ENCODE measurements at regions not wholly inside any gene's neighbourhood (a gene's known extent, or its start where the extent isn't known, plus 50 kb on each side); places are given as distances from the start of the nearest gene placed in this dataset.

DNA sequence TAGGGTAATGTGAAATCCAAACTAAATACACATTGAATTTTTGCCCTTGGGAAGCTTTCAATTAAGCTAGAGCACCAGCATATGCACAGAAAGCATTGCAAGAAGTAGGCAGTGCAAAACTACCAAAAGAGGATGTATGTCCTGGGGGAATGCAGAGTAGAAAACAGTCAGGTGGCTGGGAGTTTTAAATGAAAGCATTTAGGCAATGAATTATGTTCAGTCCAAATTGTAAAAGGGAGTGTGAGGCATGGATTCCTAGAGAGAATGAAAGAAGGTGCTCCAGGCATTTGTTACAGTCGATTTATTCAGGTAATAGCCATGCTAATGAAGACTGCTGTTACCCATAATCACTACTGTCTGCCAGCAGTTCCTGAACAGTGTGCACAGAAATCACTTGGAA lies 604.1 kb upstream of the POU3F2 start:
- TF ChIP-seq, protein P1, sequence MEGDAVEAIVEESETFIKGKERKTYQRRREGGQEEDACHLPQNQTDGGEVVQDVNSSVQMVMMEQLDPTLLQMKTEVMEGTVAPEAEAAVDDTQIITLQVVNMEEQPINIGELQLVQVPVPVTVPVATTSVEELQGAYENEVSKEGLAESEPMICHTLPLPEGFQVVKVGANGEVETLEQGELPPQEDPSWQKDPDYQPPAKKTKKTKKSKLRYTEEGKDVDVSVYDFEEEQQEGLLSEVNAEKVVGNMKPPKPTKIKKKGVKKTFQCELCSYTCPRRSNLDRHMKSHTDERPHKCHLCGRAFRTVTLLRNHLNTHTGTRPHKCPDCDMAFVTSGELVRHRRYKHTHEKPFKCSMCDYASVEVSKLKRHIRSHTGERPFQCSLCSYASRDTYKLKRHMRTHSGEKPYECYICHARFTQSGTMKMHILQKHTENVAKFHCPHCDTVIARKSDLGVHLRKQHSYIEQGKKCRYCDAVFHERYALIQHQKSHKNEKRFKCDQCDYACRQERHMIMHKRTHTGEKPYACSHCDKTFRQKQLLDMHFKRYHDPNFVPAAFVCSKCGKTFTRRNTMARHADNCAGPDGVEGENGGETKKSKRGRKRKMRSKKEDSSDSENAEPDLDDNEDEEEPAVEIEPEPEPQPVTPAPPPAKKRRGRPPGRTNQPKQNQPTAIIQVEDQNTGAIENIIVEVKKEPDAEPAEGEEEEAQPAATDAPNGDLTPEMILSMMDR (IDR thresholded peaks at IDR 0.05; ENCODE audit: low read depth, low read length): no peak
- H3K4me3 ChIP-seq (replicated peaks in 1 of 2; ENCODE audit: low read depth in 2 of 2, low read length in 2 of 2): no peak overlapping the region
- no peak for DNase-seq (ENCODE audit: low read depth in 2 of 2)

- TF ChIP-seq, protein P1 (IDR thresholded peaks at IDR 0.05; ENCODE audit: low read depth, low read length): no peak
These were observed 595.3 kb upstream of the POU3F2 start for GRCh38 chr6:98239057-98239456.

GRCh38 chr6:98241630-98242029 lies 592.7 kb upstream of the POU3F2 start:
- H3K4me3 ChIP-seq (replicated peaks in 1 of 2; ENCODE audit: low read depth in 2 of 2, low read length in 2 of 2): no peak overlapping the region
- TF ChIP-seq, protein P1 (IDR thresholded peaks at IDR 0.05; ENCODE audit: low read depth, low read length): no peak
- DNase-seq (ENCODE audit: low read depth in 2 of 2): no peak

More at GRCh38 chr6:98239057-98239456, 595.3 kb upstream of the POU3F2 start:
- no peak for DNase-seq (ENCODE audit: low read depth in 2 of 2)
- no peak overlapping the region for H3K4me3 ChIP-seq (replicated peaks in 1 of 2; ENCODE audit: low read depth in 2 of 2, low read length in 2 of 2)

GRCh38 chr6:98254624-98255023 lies 579.8 kb upstream of the POU3F2 start:
- no peak for DNase-seq (ENCODE audit: low read depth in 2 of 2)
- no peak overlapping the region for H3K4me3 ChIP-seq (replicated peaks in 1 of 2; ENCODE audit: low read depth in 2 of 2, low read length in 2 of 2)
- TF ChIP-seq, protein P1 (IDR thresholded peaks at IDR 0.05; ENCODE audit: low read depth, low read length): no peak

- TF ChIP-seq, protein P1 (IDR thresholded peaks at IDR 0.05; ENCODE audit: low read depth, low read length): no peak
- no peak overlapping the region for H3K4me3 ChIP-seq (replicated peaks in 1 of 2; ENCODE audit: low read depth in 2 of 2, low read length in 2 of 2)
- DNase-seq (ENCODE audit: low read depth in 2 of 2): no peak
These were observed 574.0 kb upstream of the POU3F2 start for GRCh38 chr6:98260382-98260781.

DNA sequence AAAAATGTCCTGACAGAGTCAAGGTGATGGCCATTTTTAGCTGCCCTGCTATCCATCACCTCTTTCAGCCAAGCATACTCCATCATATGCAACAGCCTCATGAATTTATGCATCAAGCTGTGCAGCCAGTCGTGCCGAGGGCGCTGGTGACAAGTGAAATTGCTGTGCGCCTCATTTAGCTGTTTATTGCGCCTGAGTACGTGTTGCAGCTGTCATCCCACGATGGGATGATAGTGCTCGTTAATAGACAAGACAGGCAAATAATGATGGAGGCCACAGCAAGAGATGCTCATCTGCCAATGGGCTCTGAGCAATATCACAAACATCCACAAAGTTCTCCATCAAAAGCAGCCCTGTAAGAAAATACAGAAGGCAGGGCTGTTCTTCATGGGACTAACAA lies 562.3 kb upstream of the POU3F2 start:
- TF ChIP-seq, protein P1 (IDR thresholded peaks at IDR 0.05; ENCODE audit: low read depth, low read length): no peak
- no peak for DNase-seq (ENCODE audit: low read depth in 2 of 2)
- H3K4me3 ChIP-seq (replicated peaks in 1 of 2; ENCODE audit: low read depth in 2 of 2, low read length in 2 of 2): no peak overlapping the region

DNA sequence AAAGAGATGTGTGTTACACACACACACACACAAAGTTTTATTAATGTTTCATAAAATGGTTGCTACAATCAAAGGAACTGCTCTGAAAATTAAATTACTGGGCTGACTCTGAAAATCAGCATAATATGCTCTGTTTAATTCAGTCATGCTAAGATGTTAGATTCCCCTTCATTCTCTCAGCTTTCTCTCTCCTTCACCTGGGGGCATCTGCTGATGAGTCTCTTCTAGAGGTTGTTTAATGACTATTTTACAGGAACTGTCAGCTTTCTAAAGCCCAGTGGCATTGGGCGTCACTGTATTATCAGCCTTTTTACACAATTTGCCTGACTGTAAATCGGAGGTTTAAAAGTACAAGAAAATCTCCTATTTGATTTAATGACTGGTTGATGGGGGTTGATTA lies 559.7 kb upstream of the POU3F2 start:
- TF ChIP-seq, protein P1 (IDR thresholded peaks at IDR 0.05; ENCODE audit: low read depth, low read length): no peak
- no peak for DNase-seq (ENCODE audit: low read depth in 2 of 2)
- H3K4me3 ChIP-seq (replicated peaks in 1 of 2; ENCODE audit: low read depth in 2 of 2, low read length in 2 of 2): no peak overlapping the region
